ENCODE measurements at regions not wholly inside any gene's neighbourhood (a gene's known extent, or its start where the extent isn't known, plus 50 kb on each side); places are given as distances from the start of the nearest gene placed in this dataset.

DNA sequence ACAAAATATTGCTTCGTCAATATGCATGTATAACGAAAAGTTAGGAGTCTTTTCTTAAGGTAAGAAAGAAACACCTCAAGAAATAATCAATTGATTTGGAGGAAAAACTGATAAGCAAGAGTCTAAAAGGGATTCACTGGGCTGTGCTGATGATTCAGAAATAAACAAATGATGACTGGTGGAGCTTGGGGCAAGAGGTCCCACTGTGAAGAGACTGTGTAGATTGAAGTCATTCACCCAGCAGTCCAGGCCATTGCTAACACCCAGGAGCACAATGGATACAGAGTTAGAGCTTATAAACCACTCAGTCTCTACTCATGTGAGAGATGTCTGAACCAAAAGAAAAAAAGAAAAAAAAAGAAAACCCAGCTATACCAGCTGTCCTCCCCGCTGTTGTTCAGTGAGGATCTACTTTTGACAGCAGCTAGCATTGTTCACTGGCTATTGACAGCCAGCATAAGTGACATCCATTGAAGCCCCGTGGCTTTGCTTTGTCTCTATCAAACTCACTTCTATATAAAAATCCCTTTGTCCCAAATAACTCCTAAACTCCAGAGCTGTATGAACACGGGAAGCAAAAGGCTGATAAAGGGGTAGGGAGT, 255.5 kb downstream of the KCTD12 start:
- 56 to 59% methylated on average over 5 of the region's 5 CpGs for WGBS, 2 donors
- H3K27me3 ChIP-seq, result no peaks in the 10 kb centered on the region

DNA sequence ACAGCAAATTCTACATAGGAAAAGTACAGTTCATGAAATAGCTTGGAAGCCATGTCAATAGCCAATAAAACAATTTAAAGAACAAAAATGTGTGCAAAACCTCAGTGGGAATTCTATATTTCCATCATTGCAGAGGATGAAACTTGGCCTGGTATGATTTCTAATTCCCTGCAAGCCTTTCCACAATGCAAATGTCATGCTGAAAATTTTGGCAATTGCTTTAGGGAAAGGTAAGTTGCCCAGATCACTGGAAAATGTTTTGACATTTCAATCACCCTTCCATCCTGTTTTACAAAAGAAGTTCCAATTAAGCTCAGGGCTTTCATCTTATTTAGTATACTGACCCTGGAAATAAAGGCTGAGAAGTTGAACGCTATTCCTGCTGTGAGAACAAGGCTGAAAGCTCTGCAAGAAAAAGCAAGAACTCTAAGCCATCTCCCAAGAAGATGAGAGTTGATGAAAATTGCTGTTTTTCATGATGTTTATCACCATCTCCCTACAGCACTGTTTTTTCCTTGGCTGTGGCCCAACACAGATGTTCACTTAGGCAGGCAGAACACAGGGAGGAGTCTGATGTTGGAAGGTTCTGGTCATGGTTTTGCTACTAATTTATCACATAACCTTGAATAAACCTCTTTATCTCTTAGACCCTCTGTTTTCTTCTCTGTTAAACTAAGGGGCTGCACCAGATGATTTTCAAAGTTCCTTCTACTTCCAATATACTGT, 263.7 kb downstream of the KCTD12 start:
- WGBS, 2 donors, result 47 to 68% methylated on average over 1 of the region's 1 CpG
- no peak for ATAC-seq

More for the DNA sequence above, 255.5 kb downstream of the KCTD12 start:
- no peak for TF ChIP-seq POLR2A (IDR thresholded peaks at IDR 0.05)
- TF ChIP-seq, protein P1, sequence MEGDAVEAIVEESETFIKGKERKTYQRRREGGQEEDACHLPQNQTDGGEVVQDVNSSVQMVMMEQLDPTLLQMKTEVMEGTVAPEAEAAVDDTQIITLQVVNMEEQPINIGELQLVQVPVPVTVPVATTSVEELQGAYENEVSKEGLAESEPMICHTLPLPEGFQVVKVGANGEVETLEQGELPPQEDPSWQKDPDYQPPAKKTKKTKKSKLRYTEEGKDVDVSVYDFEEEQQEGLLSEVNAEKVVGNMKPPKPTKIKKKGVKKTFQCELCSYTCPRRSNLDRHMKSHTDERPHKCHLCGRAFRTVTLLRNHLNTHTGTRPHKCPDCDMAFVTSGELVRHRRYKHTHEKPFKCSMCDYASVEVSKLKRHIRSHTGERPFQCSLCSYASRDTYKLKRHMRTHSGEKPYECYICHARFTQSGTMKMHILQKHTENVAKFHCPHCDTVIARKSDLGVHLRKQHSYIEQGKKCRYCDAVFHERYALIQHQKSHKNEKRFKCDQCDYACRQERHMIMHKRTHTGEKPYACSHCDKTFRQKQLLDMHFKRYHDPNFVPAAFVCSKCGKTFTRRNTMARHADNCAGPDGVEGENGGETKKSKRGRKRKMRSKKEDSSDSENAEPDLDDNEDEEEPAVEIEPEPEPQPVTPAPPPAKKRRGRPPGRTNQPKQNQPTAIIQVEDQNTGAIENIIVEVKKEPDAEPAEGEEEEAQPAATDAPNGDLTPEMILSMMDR (IDR thresholded peaks at IDR 0.05), result no peak
- no peak overlapping the region for H3K27ac ChIP-seq
- H3K4me3 ChIP-seq, result no peak overlapping the region
- no peaks in the 10 kb centered on the region for H3K4me1 ChIP-seq
- no peaks in the 10 kb centered on the region for H3K9me3 ChIP-seq
- intact Hi-C loops (cut with DNase I), result no loop called here
- DNase-seq (no peak), ATAC-seq (no peak)
- no peaks in the 10 kb centered on the region for H3K36me3 ChIP-seq (replicated peaks in 1 of 2; ENCODE audit: insufficient read depth in 1 of 2, low read depth in 2 of 2)

GRCh38 chr13:76621705-76622104, 264.5 kb downstream of the KCTD12 start:
- Histone ChIP-seq H3K9me3 (no peaks in the 10 kb centered on the region), H3K4me3 (no peak overlapping the region), H3K27me3 (no peaks in the 10 kb centered on the region), H3K27ac (no peak overlapping the region), H3K4me1 (no peaks in the 10 kb centered on the region), H3K36me3 (replicated peaks in 1 of 2; ENCODE audit: insufficient read depth in 1 of 2, low read depth in 2 of 2) (no peaks in the 10 kb centered on the region)
- ATAC-seq (no peak), DNase-seq (no peak)
- intact Hi-C loops (cut with DNase I), result no loop called here
- TF ChIP-seq POLR2A (IDR thresholded peaks at IDR 0.05), result no peak
- TF ChIP-seq, protein P1 (IDR thresholded peaks at IDR 0.05), result no peak

More for the DNA sequence above, 263.7 kb downstream of the KCTD12 start:
- Histone ChIP-seq H3K36me3 (replicated peaks in 1 of 2; ENCODE audit: insufficient read depth in 1 of 2, low read depth in 2 of 2) (no peaks in the 10 kb centered on the region), H3K4me3 (no peak overlapping the region), H3K27me3 (no peaks in the 10 kb centered on the region), H3K27ac (no peak overlapping the region), H3K4me1 (no peaks in the 10 kb centered on the region), H3K9me3 (no peaks in the 10 kb centered on the region)
- intact Hi-C loops (cut with DNase I), result no loop called here
- no peak for DNase-seq
- no peak for TF ChIP-seq POLR2A (IDR thresholded peaks at IDR 0.05)
- TF ChIP-seq, protein P1 (IDR thresholded peaks at IDR 0.05), result no peak

DNA sequence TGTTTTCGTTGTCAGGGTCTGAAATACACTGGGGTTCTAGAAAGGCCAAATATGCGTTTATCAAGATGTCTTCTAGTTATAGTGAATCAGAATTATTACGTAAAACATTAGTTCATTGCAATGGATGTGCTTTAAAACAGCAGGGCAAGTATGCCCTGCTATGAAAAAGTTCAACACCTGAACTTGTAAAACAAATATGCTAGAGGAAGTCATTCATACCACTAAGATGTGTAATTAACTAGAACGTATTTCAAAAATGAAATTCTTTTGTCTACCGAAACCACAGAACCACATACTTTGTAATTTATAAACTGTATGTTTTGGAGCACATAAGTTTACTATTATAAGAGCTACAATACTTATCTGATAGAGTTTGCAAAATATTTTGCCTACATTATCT, 266.2 kb downstream of the KCTD12 start:
- no peak overlapping the region for H3K4me3 ChIP-seq
- no peak for ATAC-seq
- DNase-seq, result no peak
- TF ChIP-seq, protein P1 (IDR thresholded peaks at IDR 0.05), result no peak
- TF ChIP-seq POLR2A (IDR thresholded peaks at IDR 0.05), result no peak
- H3K4me1 ChIP-seq, result no peaks in the 10 kb centered on the region
- no peaks in the 10 kb centered on the region for H3K36me3 ChIP-seq (replicated peaks in 1 of 2; ENCODE audit: insufficient read depth in 1 of 2, low read depth in 2 of 2)
- H3K27me3 ChIP-seq, result no peaks in the 10 kb centered on the region
- H3K27ac ChIP-seq, result no peak overlapping the region
- intact Hi-C loops (cut with DNase I), result no loop called here
- WGBS, 2 donors, result 49 to 61% methylated on average over 5 of the region's 5 CpGs
- no peaks in the 10 kb centered on the region for H3K9me3 ChIP-seq

GRCh38 chr13:76619631-76620030, 266.6 kb downstream of the KCTD12 start:
- Histone ChIP-seq H3K27me3 (no peaks in the 10 kb centered on the region), H3K9me3 (no peaks in the 10 kb centered on the region), H3K27ac (no peak overlapping the region), H3K4me3 (no peak overlapping the region), H3K36me3 (replicated peaks in 1 of 2; ENCODE audit: insufficient read depth in 1 of 2, low read depth in 2 of 2) (no peaks in the 10 kb centered on the region), H3K4me1 (no peaks in the 10 kb centered on the region)
- intact Hi-C loops (cut with DNase I), result no loop called here
- DNase-seq (no peak), ATAC-seq (no peak)
- TF ChIP-seq, protein P1 (IDR thresholded peaks at IDR 0.05), result no peak
- TF ChIP-seq POLR2A (IDR thresholded peaks at IDR 0.05), result no peak

Data from body of pancreas (tissue), 4 donors.